IPS-15b (cell line): ENCODE measurements at regions not wholly inside any gene's neighbourhood (a gene's known extent, or its start where the extent isn't known, plus 50 kb on each side); places are given as distances from the start of the nearest gene placed in this dataset.
"Not testable (repeated sequence)": the region's sequence is repeated elsewhere in the genome, so short reads cannot be mapped to it uniquely, and the experiment has no call there.

Experiments
- H3K27me3 ChIP-seq: one replicate; pipeline ENCODE4 v1.6.1; 2013; ENCODE audit warnings: low read length; ENCODE audit not compliant: control insufficient read depth, insufficient read depth
- H3K36me3 ChIP-seq: one replicate; pipeline ENCODE4 v1.6.1; 2013; ENCODE audit warnings: low read length; ENCODE audit not compliant: control insufficient read depth, insufficient read depth
- H3K4me1 ChIP-seq: one replicate; pipeline ENCODE4 v1.6.1; 2013; ENCODE audit warnings: mild to moderate bottlenecking, low read length; ENCODE audit not compliant: control insufficient read depth, insufficient read depth
- H3K4me3 ChIP-seq: one replicate; pipeline ENCODE4 v1.5.1; 2013; ENCODE audit warnings: low read depth, low read length
- H3K9ac ChIP-seq: one replicate; pipeline ENCODE4 v1.6.1; 2013; ENCODE audit warnings: low read depth, mild to moderate bottlenecking, low read length
- H3K9me3 ChIP-seq: one replicate; pipeline ENCODE4 v1.6.1; 2013; ENCODE audit warnings: mild to moderate bottlenecking, low read length; ENCODE audit not compliant: control insufficient read depth, insufficient read depth

DNA sequence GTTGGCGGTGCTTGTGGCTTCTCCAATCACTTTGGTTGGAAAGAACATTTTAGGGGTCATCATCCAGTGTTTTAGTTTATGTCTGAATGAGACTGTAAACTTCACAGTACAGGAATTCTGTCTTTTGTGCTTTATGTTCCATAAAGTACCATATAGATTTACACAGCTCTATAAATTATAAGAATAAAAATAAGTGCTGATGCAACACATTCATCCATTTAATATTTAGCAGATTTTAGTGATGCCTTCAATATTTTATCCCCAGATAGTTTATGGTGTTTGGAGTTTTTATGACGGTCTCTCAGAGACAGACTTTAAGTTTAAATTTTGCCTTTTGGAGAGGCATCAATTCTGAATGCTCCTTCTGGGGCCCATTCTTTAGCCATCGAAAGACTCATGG lies 385.2 kb downstream of the ATP23 start:
- Histone ChIP-seq H3K9ac (no peak overlapping the region), H3K9me3 (no peaks in the 10 kb centered on the region), H3K36me3 (no peaks in the 10 kb centered on the region)

DNA sequence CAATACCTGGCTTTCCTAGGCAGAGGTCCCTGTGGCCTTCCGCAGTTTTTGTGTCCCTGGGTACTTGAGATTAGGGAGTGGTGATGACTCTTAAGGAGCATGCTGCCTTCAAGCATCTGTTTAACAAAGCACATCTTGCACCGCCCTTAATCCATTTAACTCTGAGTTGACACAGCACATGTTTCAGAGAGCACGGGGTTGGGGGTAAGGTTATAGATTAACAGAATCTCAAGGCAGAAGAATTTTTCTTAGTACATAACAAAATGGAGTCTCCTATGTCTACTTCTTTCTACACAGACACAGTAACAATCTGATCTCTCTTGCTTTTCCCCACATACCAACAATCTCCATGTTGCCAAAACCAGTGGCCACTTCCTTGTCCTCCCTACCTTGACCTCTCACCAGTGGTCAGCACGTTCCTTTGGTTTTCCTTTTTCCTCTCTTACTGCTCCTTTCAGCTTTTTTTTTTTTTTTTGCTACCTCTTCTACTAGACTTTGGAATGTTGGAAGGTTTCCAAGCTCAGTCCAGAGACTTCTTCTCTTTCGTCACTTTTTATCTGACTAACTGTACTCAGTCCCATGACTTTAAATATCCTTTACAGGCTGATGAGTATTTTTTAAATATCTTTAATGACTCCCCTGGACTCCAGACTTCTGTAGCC lies 395.3 kb downstream of the ATP23 start:
- not testable (repeated sequence) for H3K4me3 ChIP-seq, H3K36me3 ChIP-seq, H3K9ac ChIP-seq, H3K27me3 ChIP-seq, H3K4me1 ChIP-seq, H3K9me3 ChIP-seq

More for the DNA sequence above, 385.2 kb downstream of the ATP23 start:
- H3K4me3 ChIP-seq = no peak overlapping the region
- no peaks in the 10 kb centered on the region for H3K27me3 ChIP-seq
- H3K4me1 ChIP-seq = no peaks in the 10 kb centered on the region

DNA sequence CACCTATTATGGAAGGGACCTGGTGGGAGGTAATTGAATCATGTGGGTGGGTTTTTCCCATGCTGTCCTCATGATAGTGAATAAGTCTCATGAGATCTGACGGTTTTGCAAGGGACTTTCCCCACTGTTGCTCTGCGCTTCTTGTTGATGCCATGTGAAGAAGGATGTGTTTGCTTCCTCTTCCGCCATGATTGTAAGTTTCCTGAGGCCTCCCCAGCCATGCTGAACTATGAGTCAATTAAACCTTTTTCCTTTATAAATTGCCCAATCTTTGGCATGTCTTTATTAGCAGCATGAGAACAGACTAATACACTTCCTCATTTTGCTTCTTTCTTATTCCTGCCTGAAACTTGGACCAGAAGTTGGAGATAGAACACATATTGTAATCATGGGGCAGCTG lies 396.2 kb downstream of the ATP23 start:
- not testable (repeated sequence) for H3K4me3 ChIP-seq, H3K36me3 ChIP-seq, H3K9ac ChIP-seq, H3K4me1 ChIP-seq, H3K9me3 ChIP-seq, H3K27me3 ChIP-seq

DNA sequence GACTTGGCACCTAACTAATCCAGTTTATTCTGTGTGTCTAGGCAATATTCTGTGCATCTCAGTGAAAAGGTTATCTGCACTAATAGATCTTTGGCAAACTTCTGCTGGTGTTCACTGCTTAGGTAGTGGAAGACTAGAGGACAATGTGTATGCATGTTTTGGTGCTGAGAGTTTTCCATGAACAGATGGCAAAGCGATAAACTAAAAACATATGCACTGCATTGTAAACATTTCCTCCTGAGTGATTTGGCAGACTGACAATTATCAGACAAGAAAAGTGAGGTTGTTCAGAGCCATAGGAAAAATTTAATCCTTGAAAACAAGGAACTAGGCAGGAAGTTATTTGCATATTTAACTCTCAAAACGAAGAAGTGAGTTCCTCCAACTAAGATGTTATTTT lies 400.4 kb downstream of the ATP23 start:
- Histone ChIP-seq H3K27me3 (no peaks in the 10 kb centered on the region), H3K9ac (no peak overlapping the region), H3K4me1 (no peaks in the 10 kb centered on the region)

DNA sequence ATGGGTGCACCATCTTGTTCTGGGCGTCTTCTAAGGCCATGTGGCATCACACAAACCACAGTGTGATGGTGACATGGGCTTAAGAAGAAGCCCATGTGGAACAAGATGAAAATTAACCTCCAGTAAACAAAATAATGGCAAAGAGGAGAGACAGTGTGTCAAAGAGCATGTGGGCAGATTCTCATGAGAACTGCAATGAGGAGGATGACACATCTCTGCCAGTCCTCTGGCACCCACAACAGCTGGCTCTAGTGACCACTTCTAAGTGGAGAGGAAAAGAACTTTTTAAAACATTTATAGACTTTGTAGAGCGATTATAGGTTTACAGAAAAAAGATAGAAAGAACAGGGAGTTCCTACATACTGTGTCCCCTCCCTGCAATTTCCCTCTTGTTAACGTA lies 401.4 kb downstream of the ATP23 start:
- H3K36me3 ChIP-seq = no peaks in the 10 kb centered on the region
- no peak overlapping the region for H3K9ac ChIP-seq
- H3K27me3 ChIP-seq = no peaks in the 10 kb centered on the region
- H3K4me3 ChIP-seq = no peak overlapping the region
- H3K9me3 ChIP-seq = no peaks in the 10 kb centered on the region
- H3K4me1 ChIP-seq = no peaks in the 10 kb centered on the region

More for the DNA sequence above, 400.4 kb downstream of the ATP23 start:
- Histone ChIP-seq H3K36me3 (no peaks in the 10 kb centered on the region), H3K9me3 (no peaks in the 10 kb centered on the region), H3K4me3 (no peak overlapping the region)

DNA sequence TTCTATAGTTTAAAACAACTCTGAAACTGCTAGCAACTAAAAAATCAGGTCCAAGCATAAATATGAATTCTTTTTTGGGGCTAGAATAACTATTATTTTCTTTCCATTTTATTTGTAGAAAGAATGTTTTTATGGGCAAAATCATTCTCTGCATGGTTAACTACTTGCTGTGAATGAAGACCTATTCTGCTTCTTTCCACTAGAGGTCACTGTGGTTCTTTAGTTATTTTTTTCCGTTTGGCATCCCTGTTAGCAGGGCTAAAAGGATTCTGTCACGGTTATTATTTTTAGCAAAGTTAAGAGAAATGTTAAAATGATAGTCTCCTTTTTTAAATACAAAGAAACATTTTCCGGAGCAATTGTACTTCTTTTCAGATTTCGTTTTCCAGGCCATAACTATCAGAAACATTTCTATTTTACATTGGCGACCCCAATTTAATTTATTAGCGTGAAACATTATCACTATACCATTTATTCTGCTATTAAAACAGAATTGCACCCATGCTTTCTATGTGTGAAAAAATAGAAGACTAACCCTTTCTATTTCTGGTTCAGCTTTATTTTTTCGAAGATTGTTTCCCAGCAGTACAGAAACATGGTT lies 404.8 kb downstream of the ATP23 start:
- H3K9me3 ChIP-seq = no peaks in the 10 kb centered on the region
- H3K27me3 ChIP-seq = no peaks in the 10 kb centered on the region
- H3K4me1 ChIP-seq = no peaks in the 10 kb centered on the region
- no peak overlapping the region for H3K9ac ChIP-seq
- H3K4me3 ChIP-seq = no peak overlapping the region
- H3K36me3 ChIP-seq = no peaks in the 10 kb centered on the region

DNA sequence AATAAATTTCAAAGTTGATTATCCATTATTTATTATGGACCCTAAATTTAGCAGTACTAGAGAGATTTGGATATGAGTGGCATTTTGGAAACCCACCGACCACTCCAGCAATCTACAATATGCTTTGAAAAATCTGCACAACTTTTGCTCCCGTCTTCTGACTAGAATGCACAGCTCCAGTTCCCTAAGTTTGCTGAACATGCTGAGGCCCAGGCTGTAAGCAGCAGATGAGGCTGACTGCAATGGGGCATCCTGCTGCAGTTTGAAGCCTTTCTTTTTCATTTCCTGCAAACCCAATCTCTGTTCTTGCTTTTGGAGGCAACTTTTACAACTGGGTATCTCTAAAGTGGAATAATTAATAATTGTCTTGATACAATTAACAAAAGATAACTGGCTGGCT lies 405.8 kb downstream of the ATP23 start:
- Histone ChIP-seq H3K27me3 (no peaks in the 10 kb centered on the region), H3K4me1 (no peaks in the 10 kb centered on the region), H3K9ac (no peak overlapping the region), H3K9me3 (no peaks in the 10 kb centered on the region), H3K4me3 (no peak overlapping the region), H3K36me3 (no peaks in the 10 kb centered on the region)

DNA sequence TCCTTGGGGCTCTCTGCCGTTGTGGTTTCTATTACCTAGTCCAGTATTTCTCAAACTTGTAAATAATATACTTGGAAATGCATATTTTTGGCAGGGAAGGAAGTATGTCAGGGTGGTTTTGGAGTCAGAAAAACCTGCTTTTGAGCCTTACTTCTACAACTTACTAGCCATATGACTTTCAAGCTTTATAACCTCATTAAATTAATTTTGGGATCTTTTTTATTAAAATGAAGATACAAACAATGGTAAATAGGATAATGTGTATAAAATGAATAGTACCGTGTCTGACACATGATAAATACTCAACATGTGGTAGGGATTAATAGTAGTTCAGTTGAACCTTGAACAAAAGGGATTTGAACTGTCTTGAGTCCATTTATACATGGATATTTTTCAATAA lies 406.3 kb downstream of the ATP23 start:
- Histone ChIP-seq H3K4me3 (no peak overlapping the region), H3K36me3 (no peaks in the 10 kb centered on the region), H3K9ac (no peak overlapping the region), H3K4me1 (no peaks in the 10 kb centered on the region), H3K27me3 (no peaks in the 10 kb centered on the region), H3K9me3 (no peaks in the 10 kb centered on the region)

DNA sequence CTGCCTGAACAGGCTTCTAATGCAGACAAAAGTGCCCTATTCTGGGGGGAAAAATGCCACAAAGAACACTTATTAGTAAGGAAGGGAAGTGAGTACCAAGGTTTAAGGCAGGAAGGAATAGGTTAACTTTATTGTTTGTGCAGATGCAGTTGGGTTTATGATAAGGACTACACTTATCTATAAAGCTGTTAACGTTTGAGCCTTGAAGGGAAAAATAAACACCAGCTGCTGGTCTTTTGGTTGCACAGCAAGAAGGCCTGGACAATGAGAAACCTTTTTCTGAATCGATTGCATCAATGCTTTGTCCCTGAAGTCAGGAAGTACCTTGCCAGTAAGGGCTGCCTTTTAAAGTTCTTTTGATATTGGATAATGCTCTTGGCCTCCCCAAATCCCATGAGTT lies 407.8 kb downstream of the ATP23 start:
- Histone ChIP-seq H3K4me3 (no peak overlapping the region), H3K9ac (no peak overlapping the region), H3K36me3 (no peaks in the 10 kb centered on the region)

DNA sequence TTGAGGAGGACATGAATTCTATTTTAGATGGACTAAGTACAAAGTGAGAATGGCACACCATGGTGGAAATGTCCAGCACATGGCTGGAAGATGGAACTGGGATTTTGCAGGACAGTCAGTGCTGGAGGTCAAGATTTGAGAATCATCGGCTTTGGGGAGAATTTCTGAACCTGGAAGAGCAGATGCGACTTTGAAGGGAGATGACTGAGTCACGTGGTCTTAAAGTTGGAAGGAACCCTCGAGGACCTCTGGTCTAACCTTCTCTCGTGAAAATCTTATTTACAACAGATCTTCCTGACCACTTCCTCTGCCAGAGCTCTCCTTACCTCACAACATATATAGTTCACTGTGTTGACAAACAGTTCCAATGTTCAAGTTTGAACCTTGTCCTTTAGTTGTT lies 415.4 kb downstream of the ATP23 start:
- Histone ChIP-seq H3K9me3 (no peaks in the 10 kb centered on the region), H3K4me1 (no peaks in the 10 kb centered on the region), H3K27me3 (no peaks in the 10 kb centered on the region), H3K9ac (no peak overlapping the region), H3K4me3 (no peak overlapping the region), H3K36me3 (no peaks in the 10 kb centered on the region)

More for the DNA sequence above, 407.8 kb downstream of the ATP23 start:
- no peaks in the 10 kb centered on the region for H3K9me3 ChIP-seq
- H3K4me1 ChIP-seq = no peaks in the 10 kb centered on the region
- no peaks in the 10 kb centered on the region for H3K27me3 ChIP-seq

DNA sequence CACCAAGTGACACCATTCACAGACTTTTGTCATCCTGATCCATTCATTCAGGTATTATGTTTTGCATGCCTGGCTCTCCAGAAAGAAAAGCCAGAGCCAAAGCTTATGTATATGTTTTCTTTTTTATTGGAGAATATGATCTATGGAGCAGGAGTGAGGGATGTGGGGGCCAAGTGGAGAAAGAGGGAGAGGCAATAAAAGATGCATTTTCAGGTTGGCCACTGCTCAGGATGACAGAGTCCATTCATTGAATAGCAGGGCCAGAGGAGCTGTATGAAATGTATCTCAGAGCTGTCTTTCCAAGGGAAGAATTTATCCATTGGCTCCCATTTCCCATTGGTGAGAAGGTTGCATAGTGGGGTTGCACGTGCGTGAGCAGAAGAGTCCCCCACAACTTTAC lies 416.1 kb downstream of the ATP23 start:
- Histone ChIP-seq H3K4me3 (no peak overlapping the region), H3K9me3 (no peaks in the 10 kb centered on the region), H3K27me3 (no peaks in the 10 kb centered on the region), H3K36me3 (no peaks in the 10 kb centered on the region), H3K9ac (no peak overlapping the region), H3K4me1 (no peaks in the 10 kb centered on the region)

DNA sequence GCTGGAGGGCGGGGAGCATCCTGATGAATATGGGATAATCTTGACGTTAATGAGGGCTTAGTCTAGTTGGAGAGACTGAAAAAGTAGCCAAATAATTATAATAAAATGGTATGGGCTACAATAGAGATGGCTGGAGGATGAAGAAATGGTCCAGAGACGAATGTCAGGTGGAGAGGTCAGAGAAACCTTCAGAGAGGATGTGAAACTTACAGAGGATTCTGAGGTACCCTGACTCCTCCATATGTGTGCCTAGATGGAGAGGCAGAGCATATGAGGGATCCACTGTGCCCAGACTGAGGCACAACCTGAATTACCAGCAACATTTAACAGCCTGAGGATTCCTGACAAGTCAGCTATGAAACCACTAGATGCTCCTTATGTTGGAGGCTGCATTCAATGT lies 417.0 kb downstream of the ATP23 start:
- H3K9ac ChIP-seq = no peak overlapping the region

More for the DNA sequence above, 417.0 kb downstream of the ATP23 start:
- Histone ChIP-seq H3K9me3 (no peaks in the 10 kb centered on the region), H3K4me3 (no peak overlapping the region), H3K4me1 (no peaks in the 10 kb centered on the region), H3K27me3 (no peaks in the 10 kb centered on the region), H3K36me3 (no peaks in the 10 kb centered on the region)
